Keratinocyte (primary cell): ENCODE measurements at regions not wholly inside any gene's neighbourhood (a gene's known extent, or its start where the extent isn't known, plus 50 kb on each side); places are given as distances from the start of the nearest gene placed in this dataset.

ENCODE experiments used
- DNase-seq: peaks from one replicate; pipeline ENCODE4 v3.0.0-alpha.2; 2011; ENCODE audit warnings: low read depth, missing footprints, low spot score
- FAIRE-seq: peaks from 2 replicates; lab custom pipeline; 2011; peaks lifted over from hg19 to GRCh38; lab: Jason Lieb, UNC
- H2AFZ ChIP-seq: 2 replicates; pipeline ENCODE4 v1.6.0; 2012; ENCODE audit warnings: low read length, control low read depth, inconsistent platforms; ENCODE audit not compliant: control insufficient read depth
- H3K27ac ChIP-seq: 2 replicates; pipeline ENCODE4 v1.5.1; 2011; ENCODE audit warnings: low read length; ENCODE audit not compliant: control insufficient read depth, insufficient read depth
- H3K27me3 ChIP-seq: 3 replicates; pipeline ENCODE4 v1.6.0; 2011; ENCODE audit warnings: low read length; ENCODE audit not compliant: control insufficient read depth, insufficient read depth; ENCODE audit errors: extremely low read depth
- H3K36me3 ChIP-seq, 2 experiments: 2 replicates in 1 of 2; 3 replicates in 1 of 2; pipeline ENCODE4 v1.5.1; 2011; ENCODE audit warnings: low read length in 2 of 2, mild to moderate bottlenecking in 1 of 2; ENCODE audit not compliant: control insufficient read depth in 2 of 2, insufficient read depth in 2 of 2; ENCODE audit errors: extremely low read depth in 1 of 2
- H3K4me1 ChIP-seq: 3 replicates; pipeline ENCODE4 v1.5.1; 2011; ENCODE audit warnings: low read length; ENCODE audit not compliant: control insufficient read depth, insufficient read depth; ENCODE audit errors: extremely low read depth
- H3K4me2 ChIP-seq: 3 replicates; pipeline ENCODE4 v1.6.0; 2011; ENCODE audit warnings: low read depth, low read length; ENCODE audit not compliant: control insufficient read depth, insufficient read depth; ENCODE audit errors: extremely low read depth
- H3K4me3 ChIP-seq, 3 experiments: fragments of 200-600 bp in 1 of 3; sonication (generic) in 1 of 3; 2 replicates in 2 of 3; 3 replicates in 1 of 3; pipeline ENCODE4 v1.5.1; 2011 to 2016; ENCODE audit warnings: low read length in 3 of 3, mild to moderate bottlenecking in 3 of 3, control low read depth in 2 of 3, inconsistent platforms in 1 of 3, low read depth in 1 of 3, mixed read lengths in 1 of 3, mixed run types in 1 of 3, moderate library complexity in 1 of 3; ENCODE audit not compliant: control insufficient read depth in 2 of 3, insufficient read depth in 2 of 3; ENCODE audit errors: extremely low read depth in 1 of 3
- H3K79me2 ChIP-seq: 2 replicates; pipeline ENCODE4 v1.6.0; 2012; ENCODE audit warnings: low read length; ENCODE audit not compliant: control insufficient read depth, insufficient read depth
- H3K9ac ChIP-seq: 3 replicates; pipeline ENCODE4 v1.6.0; 2011; ENCODE audit warnings: low read length; ENCODE audit not compliant: control insufficient read depth, insufficient read depth; ENCODE audit errors: extremely low read depth
- H3K9me1 ChIP-seq: 3 replicates; pipeline ENCODE4 v1.6.0; 2011; ENCODE audit warnings: low read length; ENCODE audit not compliant: control insufficient read depth, insufficient read depth; ENCODE audit errors: extremely low read depth
- H3K9me3 ChIP-seq: 2 replicates; pipeline ENCODE4 v1.5.1; 2012; ENCODE audit warnings: low read depth, low read length; ENCODE audit not compliant: control insufficient read depth
- H4K20me1 ChIP-seq: 3 replicates; pipeline ENCODE4 v1.6.0; 2011; ENCODE audit warnings: low read length; ENCODE audit not compliant: control insufficient read depth, insufficient read depth; ENCODE audit errors: extremely low read depth
- CTCF ChIP-seq, 3 experiments: IDR thresholded peaks in 1 of 3; conservative IDR thresholded peaks in 1 of 3; optimal IDR thresholded peaks in 1 of 3; 2 replicates in 2 of 3; 3 replicates in 1 of 3; pipeline versions ENCODE3 to v1.5.1; 2011; ENCODE audit warnings: low read length in 3 of 3, mild to moderate bottlenecking in 3 of 3, moderate library complexity in 2 of 3, control low read depth in 1 of 3, inconsistent platforms in 1 of 3; ENCODE audit not compliant: insufficient read depth in 2 of 3; ENCODE audit errors: extremely low read depth in 1 of 3
- EZH2 ChIP-seq: IDR thresholded peaks from one replicate; pipeline ENCODE4 v1.6.1; 2012; ENCODE audit warnings: inconsistent platforms, mild to moderate bottlenecking, low read length, moderate library complexity
- dilution Hi-C: fragments of 300-500 bp; cut with MboI; formaldehyde crosslinking; loops from one replicate; pipeline ENCODE4 v1.7.0; 2020; ENCODE audit warnings: low sequenced_read_pairs; ENCODE audit not compliant: extremely low pct_ligation_motif_present

- H3K9me1 ChIP-seq, result no peaks in the 10 kb centered on the region
- H3K36me3 ChIP-seq, result no peaks in the 10 kb centered on the region
- H2AFZ ChIP-seq, result no peak overlapping the region
- H3K27me3 ChIP-seq, result no peaks in the 10 kb centered on the region
- no peak overlapping the region for H3K27ac ChIP-seq
- TF ChIP-seq EZH2, result no peak
- H3K4me2 ChIP-seq, result no peak overlapping the region
- no peaks in the 10 kb centered on the region for H3K9me3 ChIP-seq
- H3K4me1 ChIP-seq, result peaks cover 10% of the 10 kb centered on the region
- no peak overlapping the region for H3K9ac ChIP-seq
- no peaks in the 10 kb centered on the region for H4K20me1 ChIP-seq
- dilution Hi-C loops, result no loop called here
- no peak overlapping the region for H3K4me3 ChIP-seq
- DNase-seq, result no peak
- no peak for FAIRE-seq
- H3K79me2 ChIP-seq, result no peaks in the 10 kb centered on the region
Measured at GRCh38 chr1:221881805-221882581, 140.1 kb upstream of the DUSP10 start.

GRCh38 chr1:221880182-221880581 is 138.3 kb upstream of the DUSP10 start:
- no peak overlapping the region for H2AFZ ChIP-seq
- H3K4me1 ChIP-seq, result no peaks in the 10 kb centered on the region
- no peak overlapping the region for H3K9ac ChIP-seq
- H3K9me3 ChIP-seq, result no peaks in the 10 kb centered on the region
- no peaks in the 10 kb centered on the region for H3K36me3 ChIP-seq
- dilution Hi-C loops, result no loop called here
- H3K4me2 ChIP-seq, result no peak overlapping the region
- FAIRE-seq, result no peak
- H3K27me3 ChIP-seq, result no peaks in the 10 kb centered on the region
- H3K27ac ChIP-seq, result no peak overlapping the region
- no peak overlapping the region for H3K4me3 ChIP-seq
- no peaks in the 10 kb centered on the region for H3K79me2 ChIP-seq
- TF ChIP-seq EZH2 (no peak), CTCF (optimal IDR thresholded peaks at IDR 0.05 in 1 of 3, IDR thresholded peaks at IDR 0.05 in 1 of 3, conservative IDR thresholded peaks at IDR 0.05 in 1 of 3; ENCODE audit: extremely low read depth in 1 of 3, insufficient read depth in 2 of 3, low read length in 3 of 3) (no peak)
- H3K9me1 ChIP-seq, result no peaks in the 10 kb centered on the region
- H4K20me1 ChIP-seq, result no peaks in the 10 kb centered on the region
- DNase-seq, result no peak

- Histone ChIP-seq H3K27ac (no peak overlapping the region), H3K79me2 (no peaks in the 10 kb centered on the region), H3K4me1 (no peaks in the 10 kb centered on the region), H3K4me2 (no peak overlapping the region), H2AFZ (no peak overlapping the region), H3K4me3 (no peak overlapping the region), H3K27me3 (no peaks in the 10 kb centered on the region), H3K9me1 (no peaks in the 10 kb centered on the region), H3K36me3 (no peaks in the 10 kb centered on the region), H3K9ac (no peak overlapping the region), H4K20me1 (no peaks in the 10 kb centered on the region), H3K9me3 (no peaks in the 10 kb centered on the region)
- DNase-seq, result no peak
- TF ChIP-seq EZH2 (no peak), CTCF (optimal IDR thresholded peaks at IDR 0.05 in 1 of 3, IDR thresholded peaks at IDR 0.05 in 1 of 3, conservative IDR thresholded peaks at IDR 0.05 in 1 of 3; ENCODE audit: extremely low read depth in 1 of 3, insufficient read depth in 2 of 3, low read length in 3 of 3) (no peak)
- dilution Hi-C loops, result no loop called here
- FAIRE-seq, result peak; percentile 39
Measured at GRCh38 chr1:221878134-221878533, 136.2 kb upstream of the DUSP10 start.
